Mesenchymal stem cell (in vitro differentiated cells and primary cell): ENCODE measurements at regions not wholly inside any gene's neighbourhood (a gene's known extent, or its start where the extent isn't known, plus 50 kb on each side); places are given as distances from the start of the nearest gene placed in this dataset.

ENCODE experiments used
- DNase-seq: peaks from one replicate; pipeline ENCODE4 v3.0.0-alpha.2; 2013
- H2AFZ ChIP-seq: one replicate; pipeline ENCODE4 v1.6.1; 2013; ENCODE audit warnings: low read depth, mild to moderate bottlenecking, control low read depth, inconsistent platforms, low read length, moderate library complexity
- H2AK5ac ChIP-seq: 2 replicates; pipeline ENCODE4 v1.6.1; 2013; ENCODE audit warnings: low read length, moderate library complexity, mild to moderate bottlenecking, inconsistent platforms; ENCODE audit not compliant: severe bottlenecking
- H2BK120ac ChIP-seq: one replicate; pipeline ENCODE4 v1.6.1; 2013; ENCODE audit warnings: low read depth, mild to moderate bottlenecking, inconsistent platforms, low read length, moderate library complexity
- H2BK12ac ChIP-seq, 2 experiments: one replicate each; pipeline ENCODE4 v1.6.1; 2013; ENCODE audit warnings: inconsistent platforms in 2 of 2, low read length in 2 of 2, mild to moderate bottlenecking in 2 of 2, moderate library complexity in 2 of 2, control low read depth in 1 of 2
- H2BK15ac ChIP-seq: one replicate; pipeline ENCODE4 v1.6.1; 2013; ENCODE audit warnings: mild to moderate bottlenecking, low read depth, inconsistent platforms; ENCODE audit not compliant: poor library complexity, severe bottlenecking
- H2BK5ac ChIP-seq: 2 replicates; pipeline ENCODE4 v1.6.1; 2013; ENCODE audit warnings: low read depth, mild to moderate bottlenecking, low read length, control low read depth, inconsistent platforms; ENCODE audit not compliant: poor library complexity, severe bottlenecking
- H3K14ac ChIP-seq, 2 experiments: one replicate each; pipeline ENCODE4 v1.6.1; 2013; ENCODE audit warnings: inconsistent platforms in 2 of 2, low read length in 2 of 2, control low read depth in 1 of 2, mild to moderate bottlenecking in 1 of 2, moderate library complexity in 1 of 2
- H3K18ac ChIP-seq, 2 experiments: one replicate each; pipeline ENCODE4 v1.6.1; 2013; ENCODE audit warnings: inconsistent platforms in 2 of 2, low read length in 2 of 2, control low read depth in 1 of 2, low read depth in 1 of 2, mild to moderate bottlenecking in 1 of 2
- H3K23ac ChIP-seq, 2 experiments: one replicate each; pipeline ENCODE4 v1.6.1; 2013; ENCODE audit warnings: inconsistent platforms in 2 of 2, low read length in 2 of 2, mild to moderate bottlenecking in 2 of 2, moderate library complexity in 2 of 2, control low read depth in 1 of 2
- H3K27ac ChIP-seq: 2 replicates; pipeline ENCODE4 v1.5.1; 2013; ENCODE audit warnings: mild to moderate bottlenecking, moderate library complexity, low read length, control low read depth, inconsistent platforms; ENCODE audit not compliant: poor library complexity, severe bottlenecking
- H3K27me3 ChIP-seq, 2 experiments: 2 replicates each; pipeline versions ENCODE4 v1.6.1 to v1.7.0; 2013; ENCODE audit warnings: low read length in 2 of 2, mild to moderate bottlenecking in 2 of 2, moderate library complexity in 2 of 2, control low read depth in 1 of 2, inconsistent platforms in 1 of 2; ENCODE audit not compliant: control insufficient read depth in 1 of 2, insufficient read depth in 1 of 2
- H3K36me3 ChIP-seq, 2 experiments: 2 replicates each; pipeline versions ENCODE4 v1.6.1 to v1.7.0; 2013; ENCODE audit warnings: low read length in 2 of 2, control low read depth in 1 of 2, inconsistent platforms in 1 of 2, low read depth in 1 of 2, mild to moderate bottlenecking in 1 of 2; ENCODE audit not compliant: insufficient read depth in 2 of 2, control insufficient read depth in 1 of 2
- H3K4ac ChIP-seq, 2 experiments: one replicate each; pipeline ENCODE4 v1.6.1; 2013; ENCODE audit warnings: inconsistent platforms in 2 of 2, low read length in 2 of 2, mild to moderate bottlenecking in 2 of 2, moderate library complexity in 2 of 2, control low read depth in 1 of 2, low read depth in 1 of 2
- H3K4me1 ChIP-seq: 2 replicates; pipeline ENCODE4 v1.6.1; 2013; ENCODE audit warnings: low read depth, low read length, control low read depth; ENCODE audit not compliant: control insufficient read depth, insufficient read depth
- H3K4me2 ChIP-seq: 2 replicates; pipeline ENCODE4 v1.6.1; 2013; ENCODE audit warnings: low read length, mild to moderate bottlenecking, inconsistent platforms; ENCODE audit not compliant: poor library complexity, severe bottlenecking
- H3K4me3 ChIP-seq, 2 experiments: 2 replicates each; pipeline versions ENCODE4 v1.5.1 to v1.7.0; 2013; ENCODE audit warnings: low read length in 2 of 2, mild to moderate bottlenecking in 2 of 2, control low read depth in 1 of 2, low read depth in 1 of 2; ENCODE audit not compliant: insufficient read depth in 1 of 2
- H3K79me1 ChIP-seq: replicated peaks from 2 replicates; pipeline ENCODE4 v1.6.1; 2013; ENCODE audit warnings: mild to moderate bottlenecking, control low read depth, low read length, inconsistent platforms; ENCODE audit not compliant: poor library complexity, severe bottlenecking
- H3K9ac ChIP-seq: 2 replicates; pipeline ENCODE4 v1.7.0; 2013; ENCODE audit warnings: mild to moderate bottlenecking, low read length, moderate library complexity
- H3K9me3 ChIP-seq: 2 replicates; pipeline ENCODE4 v1.7.0; 2013; ENCODE audit warnings: mild to moderate bottlenecking, low read length; ENCODE audit not compliant: control insufficient read depth
- H4K8ac ChIP-seq: one replicate; pipeline ENCODE4 v1.6.1; 2013; ENCODE audit warnings: inconsistent platforms, mild to moderate bottlenecking, low read length, moderate library complexity
- H4K91ac ChIP-seq: one replicate; pipeline ENCODE4 v1.6.1; 2013; ENCODE audit warnings: mild to moderate bottlenecking, low read length, inconsistent platforms
- WGBS: methylation state at CpG from one replicate; pipeline ENCODE4 v1.1.7; 2013; ENCODE audit warnings: mixed read lengths; 5-methylcytosine and 5-hydroxymethylcytosine counted together

DNA sequence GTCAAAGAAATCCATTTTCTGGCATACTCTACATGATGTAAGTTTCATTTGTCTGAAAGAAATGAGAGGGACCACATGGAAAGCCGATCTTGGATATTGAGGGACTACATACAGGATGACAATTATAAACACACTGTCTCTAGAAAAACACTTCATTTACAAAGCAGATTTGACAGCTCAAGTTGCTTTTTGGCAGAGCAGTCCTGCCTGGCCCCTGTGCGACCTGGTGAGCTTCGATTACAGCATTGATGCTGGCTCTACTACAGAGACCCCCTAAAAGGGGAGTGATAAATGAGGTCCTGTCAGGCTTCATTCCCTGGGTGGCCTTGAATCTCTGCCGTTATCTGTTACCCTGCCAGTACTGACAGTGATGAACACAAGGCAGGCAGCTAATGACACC is 215.2 kb upstream of the NOCT start:
- Histone ChIP-seq H3K14ac (no peak overlapping the region), H2AK5ac (no peak overlapping the region), H2BK15ac (no peak overlapping the region), H2BK120ac (no peak overlapping the region), H2AFZ (no peak overlapping the region), H3K9me3 (no peaks in the 10 kb centered on the region), H3K36me3 (no peaks in the 10 kb centered on the region), H4K8ac (no peak overlapping the region), H3K27ac (no peak overlapping the region), H3K4me3 (no peak overlapping the region), H3K18ac (no peak overlapping the region), H3K4ac (no peak overlapping the region), H2BK12ac (no peak overlapping the region), H3K79me1 (no peaks in the 10 kb centered on the region), H2BK5ac (no peak overlapping the region), H3K4me2 (no peak overlapping the region), H4K91ac (no peak overlapping the region), H3K9ac (no peak overlapping the region), H3K23ac (no peak overlapping the region), H3K27me3 (peaks cover 9 to 33% of the 10 kb centered on the region in 2 experiments), H3K4me1 (no peaks in the 10 kb centered on the region)
- 68% methylated on average over 4 of the region's 4 CpGs for WGBS
- no peak for DNase-seq

DNA sequence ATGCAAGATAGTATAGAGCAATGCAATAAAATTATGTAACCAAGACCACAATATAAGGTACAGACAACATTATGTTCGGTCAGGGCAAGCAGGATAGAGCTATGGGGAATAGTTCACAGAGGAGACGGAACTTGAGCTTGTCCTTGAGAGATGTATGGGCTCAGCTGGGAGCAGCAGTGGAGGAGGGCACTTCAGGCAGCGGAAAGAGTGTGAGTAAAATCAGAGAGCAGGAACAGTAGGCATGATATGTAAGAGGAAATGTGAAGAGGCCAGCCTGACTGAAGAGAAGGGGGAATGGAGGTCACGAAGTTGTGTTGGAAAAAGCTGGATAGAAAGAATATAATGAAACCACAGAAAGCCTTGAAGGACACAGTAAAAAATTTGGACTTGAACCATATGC is 217.2 kb upstream of the NOCT start:
- H3K9ac ChIP-seq, result no peak overlapping the region
- H3K14ac ChIP-seq, result no peak overlapping the region
- no peak overlapping the region for H3K4me3 ChIP-seq
- no peak overlapping the region for H4K8ac ChIP-seq
- no peak overlapping the region for H2AK5ac ChIP-seq
- no peak overlapping the region for H3K23ac ChIP-seq
- H3K9me3 ChIP-seq, result no peaks in the 10 kb centered on the region
- H3K36me3 ChIP-seq, result no peaks in the 10 kb centered on the region
- H2AFZ ChIP-seq, result no peak overlapping the region
- no peak overlapping the region for H3K4ac ChIP-seq
- no peak overlapping the region for H2BK12ac ChIP-seq
- no peak overlapping the region for H4K91ac ChIP-seq
- H3K27me3 ChIP-seq, result peaks cover 0 to 13% of the 10 kb centered on the region in 2 experiments
- H2BK5ac ChIP-seq, result no peak overlapping the region
- WGBS, result 76% methylated on average over 3 of the region's 4 CpGs
- no peak overlapping the region for H3K4me2 ChIP-seq
- no peaks in the 10 kb centered on the region for H3K79me1 ChIP-seq
- H3K4me1 ChIP-seq, result no peaks in the 10 kb centered on the region
- no peak overlapping the region for H3K27ac ChIP-seq
- H2BK120ac ChIP-seq, result no peak overlapping the region
- H3K18ac ChIP-seq, result no peak overlapping the region
- H2BK15ac ChIP-seq, result no peak overlapping the region
- no peak for DNase-seq

DNA sequence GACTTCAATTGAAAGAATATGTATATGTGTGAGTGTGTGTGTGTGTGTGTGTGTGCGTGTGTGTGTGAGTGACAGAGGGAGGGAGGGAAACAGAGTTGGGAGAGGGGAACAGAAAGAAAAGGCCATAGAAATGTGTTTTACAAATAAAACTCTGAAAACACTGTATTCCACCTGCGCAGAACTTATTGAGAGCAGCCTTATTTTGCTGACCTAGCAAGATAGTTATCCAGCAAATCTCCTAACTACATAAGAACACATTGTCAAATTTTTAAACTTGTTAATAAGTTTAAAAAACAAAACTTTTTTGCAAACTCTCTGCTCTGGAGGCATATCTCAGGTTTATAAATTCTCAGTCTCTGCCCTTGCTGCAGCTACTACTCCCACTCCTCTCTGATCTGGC is 217.9 kb upstream of the NOCT start:
- Histone ChIP-seq H4K8ac (no peak overlapping the region), H2AK5ac (no peak overlapping the region), H2BK5ac (no peak overlapping the region), H2BK120ac (no peak overlapping the region), H2BK15ac (no peak overlapping the region), H3K27me3 (peaks cover 0 to 9% of the 10 kb centered on the region in 2 experiments), H2AFZ (no peak overlapping the region), H3K4me2 (no peak overlapping the region), H3K18ac (no peak overlapping the region), H3K14ac (no peak overlapping the region), H3K4me3 (no peak overlapping the region), H3K4ac (no peak overlapping the region), H4K91ac (no peak overlapping the region), H3K79me1 (no peaks in the 10 kb centered on the region), H3K9me3 (no peaks in the 10 kb centered on the region), H2BK12ac (no peak overlapping the region), H3K36me3 (no peaks in the 10 kb centered on the region), H3K4me1 (no peaks in the 10 kb centered on the region), H3K27ac (no peak overlapping the region), H3K9ac (no peak overlapping the region), H3K23ac (no peak overlapping the region)
- WGBS, result 88% methylated on average over 2 of the region's 2 CpGs
- no peak for DNase-seq

DNA sequence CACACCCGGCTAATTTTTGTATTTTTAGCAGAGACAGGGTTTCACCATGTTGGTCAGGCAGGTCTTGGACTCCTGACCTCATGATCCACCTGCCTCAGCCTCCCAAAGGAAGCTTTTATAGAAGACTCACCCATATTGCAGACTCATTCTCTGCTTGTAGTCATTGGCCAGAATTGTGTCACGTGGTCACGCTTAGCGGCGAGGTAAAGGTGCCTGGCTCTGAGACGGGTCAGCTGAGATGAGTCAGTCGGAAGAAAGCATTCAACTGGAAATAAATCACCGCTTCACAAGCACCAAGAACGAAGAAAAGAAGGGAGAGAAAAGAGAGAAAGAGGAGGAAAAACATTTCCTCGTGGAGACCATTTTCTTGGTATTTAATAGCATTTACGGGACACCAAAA is 218.8 kb upstream of the NOCT start:
- Histone ChIP-seq H3K4me3 (no peak overlapping the region), H2BK5ac (no peak overlapping the region), H3K23ac (no peak overlapping the region), H3K4ac (no peak overlapping the region), H2AK5ac (no peak overlapping the region), H3K9me3 (no peaks in the 10 kb centered on the region), H3K27me3 (peaks cover 0 to 9% of the 10 kb centered on the region in 2 experiments), H3K14ac (no peak overlapping the region), H3K9ac (no peak overlapping the region), H3K79me1 (no peaks in the 10 kb centered on the region), H2AFZ (no peak overlapping the region), H4K8ac (no peak overlapping the region), H3K4me1 (no peaks in the 10 kb centered on the region), H3K27ac (no peak overlapping the region), H4K91ac (no peak overlapping the region), H2BK120ac (no peak overlapping the region), H3K18ac (no peak overlapping the region), H3K36me3 (no peaks in the 10 kb centered on the region), H2BK15ac (no peak overlapping the region), H3K4me2 (no peak overlapping the region), H2BK12ac (no peak overlapping the region)
- WGBS, result 94% methylated on average over 11 of the region's 11 CpGs
- no peak for DNase-seq
